H1 (cell line): ENCODE measurements at regions not wholly inside any gene's neighbourhood (a gene's known extent, or its start where the extent isn't known, plus 50 kb on each side); places are given as distances from the start of the nearest gene placed in this dataset.

ENCODE experiments used
- HDAC2 ChIP-seq, 2 experiments: fragments of 300-600 bp in 1 of 2; sonication (generic) in 1 of 2; IDR thresholded peaks; 2 replicates each; pipeline ENCODE4 v1.6.1; 2011 to 2012; ENCODE audit warnings: low read depth in 2 of 2, low read length in 2 of 2, mild to moderate bottlenecking in 2 of 2, moderate library complexity in 2 of 2, borderline replicate concordance in 1 of 2, inconsistent platforms in 1 of 2
- RXRA ChIP-seq: IDR thresholded peaks from 2 replicates; pipeline ENCODE4 v1.6.1; 2011; ENCODE audit warnings: low read depth, mild to moderate bottlenecking, low read length, moderate library complexity; ENCODE audit not compliant: insufficient read depth
- SAP30 ChIP-seq: fragments of 300-600 bp; sonication (generic); IDR thresholded peaks from 2 replicates; pipeline ENCODE4 v1.7.1; 2012; ENCODE audit warnings: low read length, moderate library complexity, mild to moderate bottlenecking, inconsistent platforms; ENCODE audit not compliant: insufficient read depth, insufficient replicate concordance
- SIN3A ChIP-seq, 2 experiments: IDR thresholded peaks in 1 of 2; conservative IDR thresholded peaks in 1 of 2; 2 replicates each; pipeline ENCODE4 v1.6.1; 2011 to 2012; ENCODE audit warnings: low read length in 2 of 2, improper control_type of control experiment in 1 of 2, low read depth in 1 of 2, mild to moderate bottlenecking in 1 of 2
- ZNF274 ChIP-seq: IDR thresholded peaks from 2 replicates; pipeline ENCODE4 v1.7.0; 2012; ENCODE audit warnings: low read length, borderline replicate concordance; ENCODE audit errors: extremely low read depth

DNA sequence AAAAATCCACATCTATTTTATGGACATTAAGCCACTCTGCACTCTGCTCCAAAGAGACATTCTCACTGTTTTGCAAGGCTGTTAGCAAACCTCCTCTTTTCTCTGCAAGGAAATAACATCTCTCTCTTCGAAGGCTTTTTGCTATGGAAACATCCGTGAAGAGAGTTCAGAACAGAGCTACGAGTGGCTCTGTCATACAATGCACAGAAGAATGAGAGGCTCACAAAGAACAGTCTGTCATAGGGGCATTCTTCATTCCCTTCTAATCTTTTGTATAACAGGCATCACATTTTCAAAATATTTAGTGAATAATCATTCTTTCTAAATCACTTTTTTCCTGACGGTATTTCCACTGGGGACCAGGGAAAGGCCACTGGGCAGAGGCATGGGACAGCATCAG, 346.1 kb downstream of the IRS2 start (continued):
- no peak for TF ChIP-seq ZNF274
- TF ChIP-seq RXRA: no peak
- no peak for TF ChIP-seq SIN3A (conservative IDR thresholded peaks at IDR 0.05 in 1 of 2, IDR thresholded peaks at IDR 0.05 in 1 of 2; ENCODE audit: low read depth in 1 of 2, low read length in 2 of 2)
- TF ChIP-seq SAP30: no peak
- TF ChIP-seq HDAC2 (IDR thresholded peaks at IDR 0.05; ENCODE audit: borderline replicate concordance in 1 of 2, low read depth in 2 of 2, low read length in 2 of 2): no peak
